ENCODE measurements at regions not wholly inside any gene's neighbourhood (a gene's known extent, or its start where the extent isn't known, plus 50 kb on each side); places are given as distances from the start of the nearest gene placed in this dataset.

GRCh38 chr1:60145771-60146170 is 72.2 kb upstream of the C1orf87 start:
- Histone ChIP-seq H3K4me3 (ENCODE audit: low read length) (no peak overlapping the region), H3K9me3 (ENCODE audit: control insufficient read depth, low read length) (no peaks in the 10 kb centered on the region), H3K27me3 (ENCODE audit: control insufficient read depth, insufficient read depth, low read length, poor library complexity, severe bottlenecking) (no peaks in the 10 kb centered on the region), H3K36me3 (ENCODE audit: control insufficient read depth, insufficient read depth, low read length) (no peaks in the 10 kb centered on the region), H3K9ac (ENCODE audit: extremely low read depth, low read length, poor library complexity, severe bottlenecking) (no peak overlapping the region), H3K27ac (ENCODE audit: low read depth, low read length) (no peak overlapping the region), H3K4me1 (ENCODE audit: control insufficient read depth, insufficient read depth, low read length) (no peaks in the 10 kb centered on the region)
- 83 to 100% methylated on average over 1 of the region's 1 CpG for WGBS, 2 experiments (ENCODE audit: insufficient coverage in 1 of 2, insufficient read length in 1 of 2)
- no peak for DNase-seq
- no peaks in the 10 kb centered on the region for H3K36me3 Mint-ChIP-seq (ENCODE audit: low read depth)
- H3K27ac Mint-ChIP-seq = no peak overlapping the region
- TF ChIP-seq CTCF (conservative IDR thresholded peaks at IDR 0.05) = no peak
- no peak overlapping the region for H3K4me3 Mint-ChIP-seq
- no peaks in the 10 kb centered on the region for H3K9me3 Mint-ChIP-seq
- H3K4me1 Mint-ChIP-seq = no peaks in the 10 kb centered on the region
- H3K27me3 Mint-ChIP-seq (ENCODE audit: insufficient read depth) = no peaks in the 10 kb centered on the region

- TF ChIP-seq CTCF (conservative IDR thresholded peaks at IDR 0.05) = no peak
- Histone ChIP-seq H3K27me3 (ENCODE audit: control insufficient read depth, insufficient read depth, low read length, poor library complexity, severe bottlenecking) (no peaks in the 10 kb centered on the region), H3K27ac (ENCODE audit: low read depth, low read length) (no peak overlapping the region), H3K9me3 (ENCODE audit: control insufficient read depth, low read length) (no peaks in the 10 kb centered on the region), H3K4me1 (ENCODE audit: control insufficient read depth, insufficient read depth, low read length) (no peaks in the 10 kb centered on the region), H3K9ac (ENCODE audit: extremely low read depth, low read length, poor library complexity, severe bottlenecking) (no peak overlapping the region), H3K4me3 (ENCODE audit: low read length) (no peak overlapping the region), H3K36me3 (ENCODE audit: control insufficient read depth, insufficient read depth, low read length) (no peaks in the 10 kb centered on the region)
- Mint-ChIP-seq H3K27me3 (ENCODE audit: insufficient read depth) (no peaks in the 10 kb centered on the region), H3K27ac (no peak overlapping the region), H3K36me3 (ENCODE audit: low read depth) (no peaks in the 10 kb centered on the region), H3K9me3 (no peaks in the 10 kb centered on the region), H3K4me3 (no peak overlapping the region), H3K4me1 (no peaks in the 10 kb centered on the region)
- WGBS, 2 experiments (ENCODE audit: insufficient coverage in 1 of 2, insufficient read length in 1 of 2) = 88 to 90% methylated on average over 1 of the region's 1 CpG
- DNase-seq = no peak
Measured at GRCh38 chr1:60141743-60142142, 68.2 kb upstream of the C1orf87 start.

GRCh38 chr1:60141276-60141675 is 67.7 kb upstream of the C1orf87 start:
- 97 to 100% methylated on average over 2 to 4 of the region's 4 CpGs for WGBS, 2 experiments (ENCODE audit: insufficient coverage in 1 of 2, insufficient read length in 1 of 2)
- Histone ChIP-seq H3K4me1 (ENCODE audit: control insufficient read depth, insufficient read depth, low read length) (no peaks in the 10 kb centered on the region), H3K27me3 (ENCODE audit: control insufficient read depth, insufficient read depth, low read length, poor library complexity, severe bottlenecking) (no peaks in the 10 kb centered on the region), H3K9me3 (ENCODE audit: control insufficient read depth, low read length) (no peaks in the 10 kb centered on the region), H3K36me3 (ENCODE audit: control insufficient read depth, insufficient read depth, low read length) (no peaks in the 10 kb centered on the region), H3K9ac (ENCODE audit: extremely low read depth, low read length, poor library complexity, severe bottlenecking) (no peak overlapping the region), H3K27ac (ENCODE audit: low read depth, low read length) (no peak overlapping the region), H3K4me3 (ENCODE audit: low read length) (no peak overlapping the region)
- no peak for DNase-seq
- H3K27me3 Mint-ChIP-seq (ENCODE audit: insufficient read depth) = no peaks in the 10 kb centered on the region
- no peaks in the 10 kb centered on the region for H3K9me3 Mint-ChIP-seq
- no peaks in the 10 kb centered on the region for H3K36me3 Mint-ChIP-seq (ENCODE audit: low read depth)
- no peak for TF ChIP-seq CTCF (conservative IDR thresholded peaks at IDR 0.05)
- H3K27ac Mint-ChIP-seq = no peak overlapping the region
- no peak overlapping the region for H3K4me3 Mint-ChIP-seq
- no peaks in the 10 kb centered on the region for H3K4me1 Mint-ChIP-seq
